ENCODE measurements at regions not wholly inside any gene's neighbourhood (a gene's known extent, or its start where the extent isn't known, plus 50 kb on each side); places are given as distances from the start of the nearest gene placed in this dataset.

DNA sequence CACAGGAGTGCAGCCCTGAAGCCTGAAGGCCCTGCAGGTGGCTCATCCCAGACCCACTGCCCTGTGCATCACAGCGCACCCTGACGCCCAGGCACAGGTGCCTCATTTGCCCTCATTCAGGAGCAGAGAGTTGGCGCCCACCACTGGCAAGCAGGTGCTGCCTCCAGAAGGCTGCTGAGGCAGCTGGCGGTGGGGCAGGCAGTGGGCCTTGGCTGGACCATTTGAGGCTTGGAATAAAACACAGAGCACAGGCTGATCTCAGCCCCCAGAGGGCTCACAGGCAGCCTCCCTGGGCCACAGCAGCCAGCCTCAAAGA lies 1151.9 kb downstream of the BRD1 start:
- TF ChIP-seq CTCF (IDR thresholded peaks at IDR 0.05 in 8 of 11, conservative IDR thresholded peaks at IDR 0.05 in 3 of 11): no peak
- no peak for TF ChIP-seq POLR2A (IDR thresholded peaks at IDR 0.05)

All from spleen (tissue), 7 donors.